Duodenal mucosa (tissue), 2 donors: ENCODE measurements at regions not wholly inside any gene's neighbourhood (a gene's known extent, or its start where the extent isn't known, plus 50 kb on each side); places are given as distances from the start of the nearest gene placed in this dataset.
"Not testable (repeated sequence)": the region's sequence is repeated elsewhere in the genome, so short reads cannot be mapped to it uniquely, and the experiment has no call there.

Experiments
- H3K27ac ChIP-seq: one replicate; pipeline ENCODE4 v1.7.0; 2013; ENCODE audit warnings: low read depth, low read length
- H3K27me3 ChIP-seq, 2 donors: one replicate each; pipeline ENCODE4 v1.7.0; 2013; ENCODE audit warnings: low read length in 2 of 2, control low read depth in 1 of 2; ENCODE audit not compliant: insufficient read depth in 2 of 2, control insufficient read depth in 1 of 2
- H3K36me3 ChIP-seq, 2 donors: one replicate each; pipeline ENCODE4 v1.7.0; 2013; ENCODE audit warnings: low read length in 2 of 2, control low read depth in 1 of 2; ENCODE audit not compliant: insufficient read depth in 2 of 2, control insufficient read depth in 1 of 2
- H3K4me1 ChIP-seq, 2 donors: one replicate each; pipeline ENCODE4 v1.7.0; 2013; ENCODE audit warnings: low read length in 2 of 2, control low read depth in 1 of 2; ENCODE audit not compliant: insufficient read depth in 2 of 2, control insufficient read depth in 1 of 2
- H3K4me3 ChIP-seq, 2 donors: one replicate each; pipeline ENCODE4 v1.7.0; 2013; ENCODE audit warnings: low read length in 2 of 2, low read depth in 1 of 2
- H3K9ac ChIP-seq, 2 donors: one replicate each; pipeline ENCODE4 v1.7.0; 2013; ENCODE audit warnings: low read length in 2 of 2, low read depth in 1 of 2
- H3K9me3 ChIP-seq, 2 donors: one replicate each; pipeline ENCODE4 v1.7.0; 2013; ENCODE audit warnings: low read length in 2 of 2, control low read depth in 1 of 2; ENCODE audit not compliant: control insufficient read depth in 1 of 2

- no peaks in the 10 kb centered on the region for H3K36me3 ChIP-seq
- no peak overlapping the region for H3K27ac ChIP-seq
- H3K9ac ChIP-seq: no peak overlapping the region
- no peaks in the 10 kb centered on the region for H3K4me1 ChIP-seq
- H3K4me3 ChIP-seq: no peak overlapping the region
- H3K27me3 ChIP-seq: no peaks in the 10 kb centered on the region
- H3K9me3 ChIP-seq: no peaks in the 10 kb centered on the region
Measured at GRCh38 chr13:112220296-112220875, 153.4 kb downstream of the SOX1 start.

GRCh38 chr13:112220925-112221324, 154.0 kb downstream of the SOX1 start:
- no peaks in the 10 kb centered on the region for H3K36me3 ChIP-seq
- no peak overlapping the region for H3K9ac ChIP-seq
- no peak overlapping the region for H3K27ac ChIP-seq
- no peak overlapping the region for H3K4me3 ChIP-seq
- no peaks in the 10 kb centered on the region for H3K9me3 ChIP-seq
- no peaks in the 10 kb centered on the region for H3K27me3 ChIP-seq
- H3K4me1 ChIP-seq: no peaks in the 10 kb centered on the region

- H3K4me1 ChIP-seq: no peaks in the 10 kb centered on the region
- no peaks in the 10 kb centered on the region for H3K36me3 ChIP-seq
- no peaks in the 10 kb centered on the region for H3K9me3 ChIP-seq
- H3K27me3 ChIP-seq: no peaks in the 10 kb centered on the region
- no peak overlapping the region for H3K27ac ChIP-seq
- H3K4me3 ChIP-seq: no peak overlapping the region
- no peak overlapping the region for H3K9ac ChIP-seq
Measured at GRCh38 chr13:112222971-112223370, 153.2 kb upstream of the SPACA7 start.

GRCh38 chr13:112223929-112224328, 152.2 kb upstream of the SPACA7 start:
- not testable (repeated sequence) for H3K9me3 ChIP-seq, H3K4me3 ChIP-seq, H3K4me1 ChIP-seq, H3K36me3 ChIP-seq, H3K27ac ChIP-seq, H3K27me3 ChIP-seq, H3K9ac ChIP-seq

GRCh38 chr13:112225429-112226090, 150.6 kb upstream of the SPACA7 start:
- Histone ChIP-seq H3K36me3 (no peaks in the 10 kb centered on the region), H3K27me3 (no peaks in the 10 kb centered on the region), H3K9ac (no peak overlapping the region), H3K27ac (no peak overlapping the region), H3K9me3 (no peaks in the 10 kb centered on the region), H3K4me1 (no peaks in the 10 kb centered on the region), H3K4me3 (no peak overlapping the region)

- Histone ChIP-seq H3K36me3 (no peaks in the 10 kb centered on the region), H3K4me3 (no peak overlapping the region), H3K4me1 (no peaks in the 10 kb centered on the region), H3K9ac (no peak overlapping the region), H3K9me3 (no peaks in the 10 kb centered on the region), H3K27ac (no peak overlapping the region), H3K27me3 (no peaks in the 10 kb centered on the region)
Measured at GRCh38 chr13:112226320-112227002, 149.7 kb upstream of the SPACA7 start.

GRCh38 chr13:112227031-112227430, 149.1 kb upstream of the SPACA7 start:
- H3K4me1 ChIP-seq: no peaks in the 10 kb centered on the region
- no peak overlapping the region for H3K4me3 ChIP-seq
- H3K9ac ChIP-seq: no peak overlapping the region
- H3K36me3 ChIP-seq: no peaks in the 10 kb centered on the region
- no peaks in the 10 kb centered on the region for H3K27me3 ChIP-seq
- no peaks in the 10 kb centered on the region for H3K9me3 ChIP-seq
- no peak overlapping the region for H3K27ac ChIP-seq

- Histone ChIP-seq H3K9ac (no peak overlapping the region), H3K27ac (no peak overlapping the region), H3K36me3 (no peaks in the 10 kb centered on the region), H3K4me1 (no peaks in the 10 kb centered on the region), H3K4me3 (no peak overlapping the region), H3K9me3 (no peaks in the 10 kb centered on the region), H3K27me3 (no peaks in the 10 kb centered on the region)
Measured at GRCh38 chr13:112229445-112229844, 146.7 kb upstream of the SPACA7 start.

- no peak overlapping the region for H3K9ac ChIP-seq
- H3K4me1 ChIP-seq: no peaks in the 10 kb centered on the region
- no peaks in the 10 kb centered on the region for H3K9me3 ChIP-seq
- H3K27ac ChIP-seq: no peak overlapping the region
- H3K4me3 ChIP-seq: no peak overlapping the region
- no peaks in the 10 kb centered on the region for H3K27me3 ChIP-seq
- no peaks in the 10 kb centered on the region for H3K36me3 ChIP-seq
Measured at GRCh38 chr13:112229992-112230872, 145.9 kb upstream of the SPACA7 start.
